Smooth muscle cell (in vitro differentiated cells): ENCODE measurements at regions not wholly inside any gene's neighbourhood (a gene's known extent, or its start where the extent isn't known, plus 50 kb on each side); places are given as distances from the start of the nearest gene placed in this dataset.

Source experiments
- DNase-seq: peaks from one replicate; lab custom pipeline; 2025; ENCODE audit not compliant: unreplicated experiment; lab: John Stamatoyannopoulos, UW
- H2AFZ ChIP-seq: fragments of 200-600 bp; sonication (generic); 2 replicates; pipeline ENCODE4 v1.6.0; 2016; ENCODE audit warnings: antibody characterized with exemption, low read depth, mild to moderate bottlenecking
- H3F3A ChIP-seq: fragments of 200-600 bp; sonication (generic); 2 replicates; pipeline ENCODE4 v1.6.0; 2017; ENCODE audit warnings: antibody characterized with exemption, low read depth
- H3K27ac ChIP-seq: fragments of 200-600 bp; sonication (generic); 2 replicates; pipeline ENCODE4 v1.5.1; 2016; ENCODE audit warnings: low read depth, mild to moderate bottlenecking
- H3K27me3 ChIP-seq: fragments of 200-600 bp; sonication (generic); 2 replicates; pipeline ENCODE4 v1.6.1; 2016; ENCODE audit warnings: low read depth, mild to moderate bottlenecking
- H3K36me3 ChIP-seq: fragments of 200-600 bp; sonication (generic); 2 replicates; pipeline ENCODE4 v1.5.1; 2016; ENCODE audit warnings: low read depth
- H3K4me1 ChIP-seq: fragments of 200-600 bp; sonication (generic); 2 replicates; pipeline ENCODE4 v1.5.1; 2016; ENCODE audit warnings: low read depth
- H3K4me2 ChIP-seq: fragments of 200-600 bp; sonication (generic); 2 replicates; pipeline ENCODE4 v1.6.0; 2016; ENCODE audit warnings: mild to moderate bottlenecking
- H3K4me3 ChIP-seq: fragments of 200-600 bp; sonication (generic); 2 replicates; pipeline ENCODE4 v1.5.1; 2016; ENCODE audit warnings: mild to moderate bottlenecking
- H3K79me2 ChIP-seq: fragments of 200-600 bp; sonication (generic); 2 replicates; pipeline ENCODE4 v1.6.0; 2016; ENCODE audit warnings: low read depth, mild to moderate bottlenecking
- H3K9ac ChIP-seq: fragments of 200-600 bp; sonication (generic); 2 replicates; pipeline ENCODE4 v1.6.0; 2016; ENCODE audit warnings: low read depth
- H3K9me3 ChIP-seq: fragments of 200-600 bp; sonication (generic); replicated peaks from 2 replicates; pipeline ENCODE4 v1.5.1; 2016; ENCODE audit warnings: low read depth
- H4K20me1 ChIP-seq: fragments of 200-600 bp; sonication (generic); 2 replicates; pipeline ENCODE4 v1.6.0; 2016; ENCODE audit warnings: low read depth
- WGBS: methylation state at CpG from one replicate; pipeline ENCODE4 v1.1.7; 2016; ENCODE audit warnings: low lambda C conversion rate; 5-methylcytosine and 5-hydroxymethylcytosine counted together
- TF ChIP-seq, protein P1 (sequence below): fragments of 200-600 bp; sonication (generic); IDR thresholded peaks from 2 replicates; pipeline ENCODE4 v1.5.1; 2017; ENCODE audit warnings: borderline replicate concordance, mild to moderate bottlenecking, antibody characterized with exemption; ENCODE audit not compliant: insufficient read depth, poor library complexity, severe bottlenecking

DNA sequence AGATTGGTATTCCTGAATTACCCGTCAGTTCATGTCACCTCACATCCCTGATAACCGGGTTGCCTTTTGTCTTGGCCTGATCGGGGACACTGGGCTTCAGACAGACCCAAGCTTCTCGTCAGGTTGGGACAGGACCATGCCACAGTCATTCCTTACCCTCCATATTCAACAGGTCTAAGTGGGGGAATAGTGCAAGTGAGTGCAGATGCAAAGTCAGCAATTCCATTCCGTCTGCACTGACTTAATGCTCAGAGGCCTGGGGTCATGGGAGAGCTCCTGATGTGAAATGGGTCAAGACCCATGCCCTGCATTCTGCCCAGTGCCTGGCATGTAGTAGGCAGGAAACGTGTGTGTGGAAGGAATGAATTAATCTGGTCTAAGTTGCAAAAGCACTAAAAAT, 95.4 kb upstream of the PITRM1 start:
- Histone ChIP-seq H3K36me3 (no peaks in the 10 kb centered on the region), H3K4me1 (peaks cover 7% of the 10 kb centered on the region), H3K27ac (no peak overlapping the region), H3K4me3 (no peak overlapping the region), H2AFZ (no peak overlapping the region), H3K79me2 (no peaks in the 10 kb centered on the region), H3K9ac (no peak overlapping the region), H3K27me3 (no peaks in the 10 kb centered on the region), H3F3A (no peaks in the 10 kb centered on the region), H4K20me1 (no peaks in the 10 kb centered on the region), H3K4me2 (no peak overlapping the region), H3K9me3 (no peaks in the 10 kb centered on the region)
- WGBS = 92% methylated on average over 6 of the region's 6 CpGs
- DNase-seq = no peak
- TF ChIP-seq, protein P1, sequence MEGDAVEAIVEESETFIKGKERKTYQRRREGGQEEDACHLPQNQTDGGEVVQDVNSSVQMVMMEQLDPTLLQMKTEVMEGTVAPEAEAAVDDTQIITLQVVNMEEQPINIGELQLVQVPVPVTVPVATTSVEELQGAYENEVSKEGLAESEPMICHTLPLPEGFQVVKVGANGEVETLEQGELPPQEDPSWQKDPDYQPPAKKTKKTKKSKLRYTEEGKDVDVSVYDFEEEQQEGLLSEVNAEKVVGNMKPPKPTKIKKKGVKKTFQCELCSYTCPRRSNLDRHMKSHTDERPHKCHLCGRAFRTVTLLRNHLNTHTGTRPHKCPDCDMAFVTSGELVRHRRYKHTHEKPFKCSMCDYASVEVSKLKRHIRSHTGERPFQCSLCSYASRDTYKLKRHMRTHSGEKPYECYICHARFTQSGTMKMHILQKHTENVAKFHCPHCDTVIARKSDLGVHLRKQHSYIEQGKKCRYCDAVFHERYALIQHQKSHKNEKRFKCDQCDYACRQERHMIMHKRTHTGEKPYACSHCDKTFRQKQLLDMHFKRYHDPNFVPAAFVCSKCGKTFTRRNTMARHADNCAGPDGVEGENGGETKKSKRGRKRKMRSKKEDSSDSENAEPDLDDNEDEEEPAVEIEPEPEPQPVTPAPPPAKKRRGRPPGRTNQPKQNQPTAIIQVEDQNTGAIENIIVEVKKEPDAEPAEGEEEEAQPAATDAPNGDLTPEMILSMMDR = no peak

DNA sequence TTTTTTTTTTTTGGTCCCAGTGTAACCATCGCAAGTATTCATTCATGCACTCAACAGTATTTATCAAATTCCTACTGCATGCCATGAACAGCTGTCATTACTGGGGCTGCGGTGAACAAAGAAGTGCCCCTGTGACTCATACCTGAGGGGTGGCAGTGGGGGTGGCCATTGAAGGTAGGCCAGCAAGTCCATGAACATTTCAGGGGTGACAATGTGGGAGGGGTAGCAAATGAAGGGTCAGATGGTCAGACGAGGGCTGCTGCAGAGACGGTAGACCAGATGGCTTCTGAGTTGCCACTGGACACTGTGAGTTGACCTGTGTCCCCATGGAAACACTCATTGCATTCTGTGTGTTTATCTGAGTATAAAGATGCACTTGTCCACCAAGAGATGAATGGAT, 92.5 kb upstream of the PITRM1 start:
- no peak for DNase-seq
- no peaks in the 10 kb centered on the region for H4K20me1 ChIP-seq
- TF ChIP-seq, protein P1 = no peak
- H3K4me1 ChIP-seq = no peaks in the 10 kb centered on the region
- H3K36me3 ChIP-seq = no peaks in the 10 kb centered on the region
- H2AFZ ChIP-seq = no peak overlapping the region
- H3K4me2 ChIP-seq = no peak overlapping the region
- no peak overlapping the region for H3K9ac ChIP-seq
- no peaks in the 10 kb centered on the region for H3K9me3 ChIP-seq
- H3K27ac ChIP-seq = no peak overlapping the region
- H3K79me2 ChIP-seq = no peaks in the 10 kb centered on the region
- H3K27me3 ChIP-seq = no peaks in the 10 kb centered on the region
- H3K4me3 ChIP-seq = no peak overlapping the region
- WGBS = 71% methylated on average over 4 of the region's 4 CpGs
- no peaks in the 10 kb centered on the region for H3F3A ChIP-seq

DNA sequence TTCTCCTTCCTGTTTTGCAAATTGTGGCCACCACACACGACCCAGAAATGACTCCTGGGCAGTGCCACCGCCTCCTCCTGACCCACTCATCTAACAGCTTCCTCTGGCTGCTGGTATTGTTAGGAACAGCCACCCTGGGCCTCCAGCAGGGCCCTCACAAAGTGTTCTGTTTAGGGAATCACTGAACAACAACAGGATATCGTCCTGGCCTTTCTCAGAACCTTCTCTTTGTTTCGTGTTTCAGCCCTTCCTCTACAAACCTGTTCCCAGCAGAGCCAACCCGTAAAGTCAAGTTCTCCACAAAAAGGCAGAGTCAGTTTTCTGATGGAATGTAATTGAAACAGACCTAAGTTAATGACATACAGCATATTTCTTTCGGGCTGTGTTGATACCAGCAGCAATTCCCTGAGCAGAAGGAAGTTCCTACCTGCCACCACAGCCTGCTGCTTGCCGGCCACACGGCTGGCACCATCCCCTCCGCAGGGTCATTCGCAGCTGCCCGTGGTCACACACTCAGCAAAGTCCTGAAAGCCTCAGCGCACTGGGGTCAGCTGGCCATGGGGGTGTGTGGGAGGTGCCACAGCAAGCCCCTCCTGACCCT, 91.7 kb upstream of the PITRM1 start:
- H3K9ac ChIP-seq = no peak overlapping the region
- no peak overlapping the region for H3K4me3 ChIP-seq
- H3K27ac ChIP-seq = no peak overlapping the region
- no peaks in the 10 kb centered on the region for H3F3A ChIP-seq
- H2AFZ ChIP-seq = no peak overlapping the region
- no peaks in the 10 kb centered on the region for H3K27me3 ChIP-seq
- no peaks in the 10 kb centered on the region for H4K20me1 ChIP-seq
- TF ChIP-seq, protein P1 = no peak
- WGBS = 83% methylated on average over 12 of the region's 12 CpGs
- H3K4me2 ChIP-seq = no peak overlapping the region
- no peak for DNase-seq
- H3K4me1 ChIP-seq = no peaks in the 10 kb centered on the region
- no peaks in the 10 kb centered on the region for H3K36me3 ChIP-seq
- H3K9me3 ChIP-seq = no peaks in the 10 kb centered on the region
- no peaks in the 10 kb centered on the region for H3K79me2 ChIP-seq

DNA sequence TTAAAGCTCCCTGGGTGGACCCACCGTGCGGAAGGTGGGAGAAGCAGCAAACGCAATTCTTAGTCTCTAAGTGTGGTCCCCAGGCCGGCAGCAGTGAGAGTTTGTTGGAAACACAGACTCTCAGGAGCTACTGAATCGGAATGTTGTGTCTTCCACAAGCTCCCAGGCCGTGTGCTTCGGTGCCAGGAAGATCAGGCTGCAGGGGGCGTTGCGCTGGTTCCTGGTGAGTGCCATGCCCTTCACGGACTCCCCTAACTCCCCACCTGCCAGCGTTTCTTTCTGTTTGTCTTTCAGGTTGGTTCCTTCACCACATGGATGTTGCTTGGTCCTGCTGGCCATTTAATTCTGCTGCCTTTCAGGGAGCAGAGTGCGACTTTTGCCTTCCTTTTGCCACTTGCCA, 91.2 kb upstream of the PITRM1 start:
- H4K20me1 ChIP-seq = no peaks in the 10 kb centered on the region
- no peak overlapping the region for H3K27ac ChIP-seq
- H3K27me3 ChIP-seq = no peaks in the 10 kb centered on the region
- TF ChIP-seq, protein P1 = no peak
- H3K4me1 ChIP-seq = no peaks in the 10 kb centered on the region
- DNase-seq = no peak
- WGBS = 93% methylated on average over 12 of the region's 12 CpGs
- H3K36me3 ChIP-seq = no peaks in the 10 kb centered on the region
- H3F3A ChIP-seq = no peaks in the 10 kb centered on the region
- no peak overlapping the region for H3K4me3 ChIP-seq
- H2AFZ ChIP-seq = no peak overlapping the region
- no peak overlapping the region for H3K4me2 ChIP-seq
- H3K79me2 ChIP-seq = no peaks in the 10 kb centered on the region
- no peak overlapping the region for H3K9ac ChIP-seq
- H3K9me3 ChIP-seq = no peaks in the 10 kb centered on the region
